Cardiac muscle cell (in vitro differentiated cells and primary cell): ENCODE measurements at regions not wholly inside any gene's neighbourhood (a gene's known extent, or its start where the extent isn't known, plus 50 kb on each side); places are given as distances from the start of the nearest gene placed in this dataset.

ENCODE experiments used
- DNase-seq, 2 donors: peaks; one replicate each; pipeline versions ENCODE4 v3.0.0 to v3.0.0-alpha.2; 2010 to 2017; ENCODE audit warnings: low read depth in 1 of 2, low spot score in 1 of 2
- H3K27ac ChIP-seq: fragments of 200-600 bp; sonication (generic); 2 replicates; pipeline ENCODE4 v1.5.1; 2016
- H3K27me3 ChIP-seq: fragments of 200-600 bp; sonication (generic); 2 replicates; pipeline ENCODE4 v1.6.0; 2016; ENCODE audit warnings: control low read depth
- H3K36me3 ChIP-seq: fragments of 200-600 bp; sonication (generic); 2 replicates; pipeline ENCODE4 v1.5.1; 2016; ENCODE audit warnings: control low read depth
- H3K4me1 ChIP-seq: fragments of 200-600 bp; sonication (generic); 2 replicates; pipeline ENCODE4 v1.8.1; 2017; ENCODE audit warnings: low read depth, mild to moderate bottlenecking, mixed run types
- H3K4me3 ChIP-seq: fragments of 200-600 bp; sonication (generic); 2 replicates; pipeline ENCODE4 v1.5.1; 2016; ENCODE audit warnings: mild to moderate bottlenecking
- H3K9me3 ChIP-seq: fragments of 200-600 bp; sonication (generic); 2 replicates; pipeline ENCODE4 v1.5.1; 2017; ENCODE audit warnings: low read depth, mild to moderate bottlenecking, control low read depth
- TF ChIP-seq, protein P1 (sequence below): IDR thresholded peaks from 2 replicates; pipeline ENCODE4 v1.5.1; 2012; ENCODE audit warnings: low read depth, mild to moderate bottlenecking, low read length

DNA sequence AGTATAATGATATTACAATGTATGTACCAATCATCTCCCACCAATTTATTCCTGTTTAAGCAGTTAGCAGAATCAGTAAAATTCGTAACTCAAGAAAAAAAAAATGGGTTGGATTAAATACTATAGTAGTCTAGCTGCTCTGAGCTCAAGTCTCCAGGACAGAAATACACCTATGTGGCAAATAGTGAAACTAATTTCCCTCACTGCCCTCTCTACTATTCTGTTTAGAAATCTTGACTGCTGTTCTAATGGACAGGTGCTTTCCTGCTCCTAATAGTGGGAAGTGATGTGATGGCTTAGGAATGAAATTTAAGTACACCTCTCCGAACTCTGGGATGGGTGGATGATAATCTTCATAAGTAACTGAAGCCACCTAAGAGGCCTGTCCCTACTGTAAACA, 175.7 kb downstream of the KCNJ2 start:
- no peak overlapping the region for H3K27ac ChIP-seq
- no peaks in the 10 kb centered on the region for H3K4me1 ChIP-seq
- no peaks in the 10 kb centered on the region for H3K27me3 ChIP-seq
- H3K4me3 ChIP-seq = no peak overlapping the region
- no peaks in the 10 kb centered on the region for H3K9me3 ChIP-seq
- no peaks in the 10 kb centered on the region for H3K36me3 ChIP-seq
- DNase-seq = no peak
- TF ChIP-seq, protein P1, sequence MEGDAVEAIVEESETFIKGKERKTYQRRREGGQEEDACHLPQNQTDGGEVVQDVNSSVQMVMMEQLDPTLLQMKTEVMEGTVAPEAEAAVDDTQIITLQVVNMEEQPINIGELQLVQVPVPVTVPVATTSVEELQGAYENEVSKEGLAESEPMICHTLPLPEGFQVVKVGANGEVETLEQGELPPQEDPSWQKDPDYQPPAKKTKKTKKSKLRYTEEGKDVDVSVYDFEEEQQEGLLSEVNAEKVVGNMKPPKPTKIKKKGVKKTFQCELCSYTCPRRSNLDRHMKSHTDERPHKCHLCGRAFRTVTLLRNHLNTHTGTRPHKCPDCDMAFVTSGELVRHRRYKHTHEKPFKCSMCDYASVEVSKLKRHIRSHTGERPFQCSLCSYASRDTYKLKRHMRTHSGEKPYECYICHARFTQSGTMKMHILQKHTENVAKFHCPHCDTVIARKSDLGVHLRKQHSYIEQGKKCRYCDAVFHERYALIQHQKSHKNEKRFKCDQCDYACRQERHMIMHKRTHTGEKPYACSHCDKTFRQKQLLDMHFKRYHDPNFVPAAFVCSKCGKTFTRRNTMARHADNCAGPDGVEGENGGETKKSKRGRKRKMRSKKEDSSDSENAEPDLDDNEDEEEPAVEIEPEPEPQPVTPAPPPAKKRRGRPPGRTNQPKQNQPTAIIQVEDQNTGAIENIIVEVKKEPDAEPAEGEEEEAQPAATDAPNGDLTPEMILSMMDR = no peak

DNA sequence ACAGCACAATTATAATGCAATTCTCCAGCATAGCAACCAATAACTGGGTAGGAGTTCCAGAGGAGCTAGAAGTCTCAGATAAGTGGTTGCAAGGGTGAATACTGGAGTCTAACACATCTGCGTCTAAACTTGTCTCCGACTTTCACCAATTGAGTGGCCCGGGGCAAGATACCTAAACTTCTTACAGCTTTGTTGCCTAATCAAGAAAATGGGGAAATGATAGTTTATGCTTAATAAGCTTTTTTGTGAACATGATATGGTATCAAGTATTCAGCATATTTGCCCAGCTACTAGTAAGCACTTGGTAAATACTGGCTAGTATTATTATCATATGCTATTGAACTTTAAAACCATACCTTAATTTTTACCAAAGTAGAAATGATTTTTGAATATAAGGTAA, 183.5 kb downstream of the KCNJ2 start:
- Histone ChIP-seq H3K27ac (no peak overlapping the region), H3K36me3 (no peaks in the 10 kb centered on the region), H3K9me3 (no peaks in the 10 kb centered on the region), H3K27me3 (no peaks in the 10 kb centered on the region), H3K4me1 (no peaks in the 10 kb centered on the region), H3K4me3 (no peak overlapping the region)
- no peak for DNase-seq
- TF ChIP-seq, protein P1 = no peak

DNA sequence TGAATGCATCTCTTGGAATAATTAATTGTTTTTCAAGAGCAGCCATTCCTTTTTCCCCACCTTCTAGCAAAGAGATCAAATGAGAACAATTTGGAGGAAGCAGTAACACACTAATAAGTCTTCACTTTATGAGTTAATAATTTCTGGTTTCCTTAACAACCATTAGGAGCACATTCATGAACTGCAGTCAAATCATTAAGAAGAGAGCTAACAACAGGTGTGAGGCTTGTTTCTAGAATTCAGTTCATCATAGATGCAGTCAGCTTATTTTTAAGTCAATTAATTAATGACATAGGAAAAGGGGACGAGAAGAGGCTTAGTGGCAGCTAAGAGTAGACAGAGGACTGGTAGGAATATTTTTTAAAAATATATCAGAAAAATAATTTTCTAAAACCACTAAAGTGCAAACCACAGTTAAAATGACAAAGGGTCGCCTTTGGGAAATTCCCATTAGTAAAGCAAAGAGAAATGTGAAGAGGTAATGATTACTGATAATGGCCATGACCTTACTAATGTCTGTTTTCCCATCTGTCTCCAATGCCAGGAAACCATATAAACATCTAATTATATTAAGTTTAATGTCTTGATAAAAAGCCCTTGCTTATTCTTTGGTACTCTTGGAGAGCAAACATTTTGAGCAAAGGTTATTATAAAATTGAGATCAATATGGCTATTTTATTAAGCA, 184.2 kb downstream of the KCNJ2 start:
- no peaks in the 10 kb centered on the region for H3K4me1 ChIP-seq
- TF ChIP-seq, protein P1 = no peak
- no peak overlapping the region for H3K27ac ChIP-seq
- H3K27me3 ChIP-seq = no peaks in the 10 kb centered on the region
- DNase-seq = no peak
- H3K36me3 ChIP-seq = no peaks in the 10 kb centered on the region
- no peak overlapping the region for H3K4me3 ChIP-seq
- H3K9me3 ChIP-seq = no peaks in the 10 kb centered on the region

DNA sequence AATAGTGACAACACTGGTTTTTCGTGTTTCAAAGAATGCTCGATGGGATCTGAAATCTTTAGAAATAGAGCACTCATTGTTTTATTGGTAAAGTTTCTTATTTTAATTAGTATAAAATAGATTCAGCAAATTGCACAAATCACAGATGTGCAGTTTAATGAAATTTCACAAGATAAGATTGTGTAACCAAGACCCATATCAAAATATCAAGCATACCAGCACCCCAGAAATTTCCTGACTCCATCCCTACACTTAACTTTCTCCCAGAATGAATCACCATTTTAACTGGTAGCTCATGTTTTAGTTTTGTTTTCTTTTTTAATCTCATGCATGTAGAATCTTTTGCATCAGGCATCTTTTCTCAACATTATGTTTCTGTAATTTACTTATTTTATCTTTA, 185.9 kb downstream of the KCNJ2 start:
- no peaks in the 10 kb centered on the region for H3K9me3 ChIP-seq
- no peaks in the 10 kb centered on the region for H3K36me3 ChIP-seq

DNA sequence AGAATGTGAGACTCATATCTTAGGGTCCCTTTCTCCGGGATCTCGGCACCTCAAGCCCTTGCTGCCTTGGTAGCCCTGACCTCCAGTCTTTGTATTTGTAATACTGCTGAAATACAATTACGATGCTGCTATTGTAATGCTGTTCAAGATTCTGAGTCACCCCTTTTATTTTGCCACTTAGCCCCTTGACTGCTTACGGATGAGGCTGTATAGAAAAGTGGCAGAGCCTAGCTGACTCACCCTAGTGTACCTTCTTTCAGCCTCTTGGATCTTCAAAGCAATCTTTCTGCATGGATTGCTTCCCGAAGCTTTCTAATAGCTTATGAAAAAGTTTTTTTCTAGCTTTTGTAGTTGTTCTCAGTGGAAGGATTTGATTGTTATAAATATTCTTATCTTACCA, 187.9 kb downstream of the KCNJ2 start:
- Histone ChIP-seq H3K4me1 (no peaks in the 10 kb centered on the region), H3K27ac (no peak overlapping the region), H3K9me3 (no peaks in the 10 kb centered on the region), H3K36me3 (no peaks in the 10 kb centered on the region), H3K27me3 (no peaks in the 10 kb centered on the region), H3K4me3 (no peak overlapping the region)
- TF ChIP-seq, protein P1 = no peak
- no peak for DNase-seq

More for the DNA sequence above, 185.9 kb downstream of the KCNJ2 start:
- TF ChIP-seq, protein P1 = no peak
- no peak overlapping the region for H3K4me3 ChIP-seq
- H3K27ac ChIP-seq = no peak overlapping the region
- H3K27me3 ChIP-seq = no peaks in the 10 kb centered on the region
- no peak for DNase-seq
- H3K4me1 ChIP-seq = no peaks in the 10 kb centered on the region
